ENCODE measurements at regions not wholly inside any gene's neighbourhood (a gene's known extent, or its start where the extent isn't known, plus 50 kb on each side); places are given as distances from the start of the nearest gene placed in this dataset.

DNA sequence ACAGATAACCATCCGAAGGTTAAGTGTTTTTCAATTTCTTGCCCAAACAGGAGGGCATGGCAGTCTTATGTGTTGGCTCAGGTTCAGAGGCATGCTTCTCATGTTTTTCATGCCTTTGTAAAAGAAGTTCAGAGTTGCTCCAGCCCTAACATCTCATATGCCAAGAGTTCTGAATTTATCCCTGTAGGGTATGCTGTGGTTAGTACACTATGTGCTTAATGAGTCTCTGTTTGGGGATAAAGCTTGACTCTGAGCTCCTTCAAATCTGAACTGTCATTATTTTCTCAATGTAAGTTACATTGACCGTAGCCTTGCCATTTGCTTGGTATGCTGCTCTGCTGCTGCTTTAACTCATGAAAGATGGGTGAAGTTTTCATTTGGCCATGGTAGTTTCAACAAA is 67.9 kb upstream of the PNPT1 start:
- TF ChIP-seq, protein P1, sequence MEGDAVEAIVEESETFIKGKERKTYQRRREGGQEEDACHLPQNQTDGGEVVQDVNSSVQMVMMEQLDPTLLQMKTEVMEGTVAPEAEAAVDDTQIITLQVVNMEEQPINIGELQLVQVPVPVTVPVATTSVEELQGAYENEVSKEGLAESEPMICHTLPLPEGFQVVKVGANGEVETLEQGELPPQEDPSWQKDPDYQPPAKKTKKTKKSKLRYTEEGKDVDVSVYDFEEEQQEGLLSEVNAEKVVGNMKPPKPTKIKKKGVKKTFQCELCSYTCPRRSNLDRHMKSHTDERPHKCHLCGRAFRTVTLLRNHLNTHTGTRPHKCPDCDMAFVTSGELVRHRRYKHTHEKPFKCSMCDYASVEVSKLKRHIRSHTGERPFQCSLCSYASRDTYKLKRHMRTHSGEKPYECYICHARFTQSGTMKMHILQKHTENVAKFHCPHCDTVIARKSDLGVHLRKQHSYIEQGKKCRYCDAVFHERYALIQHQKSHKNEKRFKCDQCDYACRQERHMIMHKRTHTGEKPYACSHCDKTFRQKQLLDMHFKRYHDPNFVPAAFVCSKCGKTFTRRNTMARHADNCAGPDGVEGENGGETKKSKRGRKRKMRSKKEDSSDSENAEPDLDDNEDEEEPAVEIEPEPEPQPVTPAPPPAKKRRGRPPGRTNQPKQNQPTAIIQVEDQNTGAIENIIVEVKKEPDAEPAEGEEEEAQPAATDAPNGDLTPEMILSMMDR (tag by site-specific recombination; IDR thresholded peaks at IDR 0.05) = no peak
- no peak for TF ChIP-seq ZNF510 (tag by site-specific recombination; IDR thresholded peaks at IDR 0.05; ENCODE audit: insufficient replicate concordance)
- no peak for TF ChIP-seq ZIC2 (tag by site-specific recombination; IDR thresholded peaks at IDR 0.05)
- TF ChIP-seq, protein P2, sequence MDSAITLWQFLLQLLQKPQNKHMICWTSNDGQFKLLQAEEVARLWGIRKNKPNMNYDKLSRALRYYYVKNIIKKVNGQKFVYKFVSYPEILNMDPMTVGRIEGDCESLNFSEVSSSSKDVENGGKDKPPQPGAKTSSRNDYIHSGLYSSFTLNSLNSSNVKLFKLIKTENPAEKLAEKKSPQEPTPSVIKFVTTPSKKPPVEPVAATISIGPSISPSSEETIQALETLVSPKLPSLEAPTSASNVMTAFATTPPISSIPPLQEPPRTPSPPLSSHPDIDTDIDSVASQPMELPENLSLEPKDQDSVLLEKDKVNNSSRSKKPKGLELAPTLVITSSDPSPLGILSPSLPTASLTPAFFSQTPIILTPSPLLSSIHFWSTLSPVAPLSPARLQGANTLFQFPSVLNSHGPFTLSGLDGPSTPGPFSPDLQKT (IDR thresholded peaks at IDR 0.05; ENCODE audit: borderline replicate concordance, low read depth, low read length) = no peak
- no peak for TF ChIP-seq ZNF292 (tag by site-specific recombination; IDR thresholded peaks at IDR 0.05; ENCODE audit: borderline replicate concordance, low read depth)
- TF ChIP-seq ZNF146 (tag by site-specific recombination; IDR thresholded peaks at IDR 0.05) = no peak
- no peak for TF ChIP-seq ZNF324 (tag by site-specific recombination; IDR thresholded peaks at IDR 0.05)

Measured in HEK293 (cell line).